IMR-90 (cell line): ENCODE measurements at regions not wholly inside any gene's neighbourhood (a gene's known extent, or its start where the extent isn't known, plus 50 kb on each side); places are given as distances from the start of the nearest gene placed in this dataset.

Experiments used
- CEBPB ChIP-seq: IDR thresholded peaks from 2 replicates; pipeline ENCODE4 v1.6.1; 2012; ENCODE audit warnings: low read depth, low read length, improper control_type of control experiment
- CTCF ChIP-seq: conservative IDR thresholded peaks from 2 replicates; pipeline ENCODE4 v1.5.1; 2012; ENCODE audit warnings: mild to moderate bottlenecking, low read depth, low read length, improper control_type of control experiment
- FOS ChIP-seq: fragments of 150-350 bp; IDR thresholded peaks from 2 replicates; pipeline ENCODE4 v1.6.1; 2016; ENCODE audit warnings: low read depth, low read length
- POLR2A ChIP-seq: IDR thresholded peaks from 2 replicates; pipeline ENCODE4 v1.6.1; 2012; ENCODE audit warnings: mild to moderate bottlenecking, low read depth, low read length

DNA sequence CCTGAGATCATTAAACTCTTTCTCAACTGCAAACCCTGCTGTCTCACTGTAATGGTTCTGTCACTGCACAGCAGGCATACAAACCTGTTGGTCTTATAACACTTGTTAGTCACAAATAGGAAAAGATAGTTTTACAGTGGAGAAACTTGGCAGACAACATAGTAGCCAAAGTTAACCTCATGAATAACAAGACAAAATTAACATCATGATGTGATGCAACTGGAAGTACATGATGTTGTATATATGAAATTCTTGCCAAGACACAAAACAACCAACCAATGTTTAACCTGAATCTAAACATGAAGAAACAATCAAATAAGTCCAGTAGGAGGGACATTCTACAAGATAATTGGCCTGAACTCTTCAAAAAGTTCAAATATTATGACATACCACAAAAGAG, 189.3 kb downstream of the RNF152 start:
- 0 out of 2 replicates have a peak, but pooled peaks have one; percentile 40 for TF ChIP-seq FOS
- no peak for TF ChIP-seq POLR2A
- no peak for TF ChIP-seq CTCF
- peak; percentile 92 for TF ChIP-seq CEBPB
